ENCODE measurements at regions not wholly inside any gene's neighbourhood (a gene's known extent, or its start where the extent isn't known, plus 50 kb on each side); places are given as distances from the start of the nearest gene placed in this dataset.
"Not testable (repeated sequence)": the region's sequence is repeated elsewhere in the genome, so short reads cannot be mapped to it uniquely, and the experiment has no call there.

DNA sequence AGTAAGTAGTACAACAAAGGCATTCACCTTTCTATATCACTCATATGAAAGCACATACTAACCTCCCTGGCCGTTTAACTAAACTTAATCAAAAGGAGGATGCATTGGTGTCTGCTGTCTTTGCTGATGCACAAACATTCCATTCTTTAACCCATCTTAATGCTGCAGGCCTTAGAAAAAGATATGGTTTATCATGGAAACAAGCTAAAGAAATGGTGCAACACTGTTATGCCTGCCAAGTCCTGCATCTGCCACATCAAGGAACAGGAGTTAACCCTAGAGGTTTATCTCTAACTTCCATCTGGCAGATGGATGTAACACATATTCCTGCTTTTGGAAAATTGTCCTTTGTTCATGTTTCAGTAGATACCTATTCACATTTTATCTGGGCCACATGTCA is 296.5 kb upstream of the DKK2 start:
- not testable (repeated sequence) for DNase-seq (ENCODE audit: extremely low read depth in 1 of 2, low read depth in 1 of 2)

GRCh38 chr4:107330916-107331315 is 294.8 kb upstream of the DKK2 start:
- no peak for DNase-seq (ENCODE audit: extremely low read depth in 1 of 2, low read depth in 1 of 2)

DNA sequence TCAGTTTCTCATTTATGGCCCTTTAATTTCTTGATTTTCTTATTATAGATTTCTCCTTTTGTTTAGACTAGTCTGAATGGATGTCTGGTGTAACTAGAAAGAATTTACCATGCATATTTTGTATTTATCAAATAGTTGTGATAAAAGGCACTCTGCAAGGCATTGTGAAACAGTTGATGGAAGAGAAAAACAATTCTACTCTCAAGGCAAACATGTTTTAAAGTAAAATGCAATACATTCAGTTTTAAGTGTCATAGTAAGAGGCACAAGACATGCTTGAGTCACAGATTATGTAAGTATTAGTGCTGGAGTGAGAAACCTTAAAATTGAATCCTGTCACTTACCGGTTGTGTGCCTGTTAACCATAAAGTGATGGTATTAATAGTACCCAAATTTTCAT is 283.3 kb upstream of the DKK2 start:
- no peak for DNase-seq (ENCODE audit: extremely low read depth in 1 of 2, low read depth in 1 of 2)

DNA sequence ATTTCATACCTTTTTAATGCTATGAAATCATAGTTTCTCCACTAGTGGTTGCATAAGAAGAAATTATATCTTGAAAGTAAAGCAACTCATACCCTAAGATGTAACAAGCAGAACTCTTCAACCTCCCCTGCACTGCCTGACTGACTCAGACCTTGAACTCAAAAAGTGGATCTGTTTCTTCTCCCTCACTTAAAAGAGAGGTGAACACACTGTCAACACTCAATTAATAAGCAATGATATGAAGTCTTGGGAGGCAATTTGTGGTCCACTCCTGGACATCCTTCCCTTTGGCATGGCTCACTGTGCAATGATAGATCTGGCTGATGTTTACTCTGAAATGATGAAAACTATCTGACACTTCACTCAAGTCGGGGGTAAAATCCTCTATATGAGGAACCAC is 282.0 kb upstream of the DKK2 start:
- no peak for DNase-seq (ENCODE audit: extremely low read depth in 1 of 2, low read depth in 1 of 2)

- DNase-seq (ENCODE audit: extremely low read depth in 1 of 2, low read depth in 1 of 2) = no peak
These were observed 281.5 kb upstream of the DKK2 start for GRCh38 chr4:107317611-107318010.

- no peak for DNase-seq (ENCODE audit: extremely low read depth in 1 of 2, low read depth in 1 of 2)
These were observed 279.5 kb upstream of the DKK2 start for GRCh38 chr4:107315584-107315983.

GRCh38 chr4:107314156-107314555 is 278.0 kb upstream of the DKK2 start:
- no peak for DNase-seq (ENCODE audit: extremely low read depth in 1 of 2, low read depth in 1 of 2)

DNA sequence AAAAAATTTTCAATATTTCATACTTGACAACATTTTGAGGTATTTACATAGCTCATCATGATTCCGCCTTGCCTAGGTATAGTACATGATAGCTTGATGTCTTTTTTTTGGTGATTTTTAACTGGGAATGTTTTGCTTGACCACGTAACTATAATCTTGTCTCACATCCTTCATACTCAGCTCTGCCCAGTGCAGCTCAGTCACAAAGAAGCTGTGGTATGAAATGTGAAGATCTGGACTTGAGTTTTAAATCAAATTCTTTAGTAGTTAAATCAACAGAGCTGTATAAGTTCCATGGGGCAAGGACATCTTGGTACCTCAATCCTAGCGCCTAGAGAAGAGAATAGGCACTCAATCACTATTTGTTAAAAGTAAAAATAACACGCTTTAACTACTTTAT is 276.3 kb upstream of the DKK2 start:
- DNase-seq (ENCODE audit: extremely low read depth in 1 of 2, low read depth in 1 of 2) = no peak

GRCh38 chr4:107304699-107305286 is 268.7 kb upstream of the DKK2 start:
- no peak for DNase-seq (ENCODE audit: extremely low read depth in 1 of 2, low read depth in 1 of 2)

GRCh38 chr4:107299646-107300045 is 263.5 kb upstream of the DKK2 start:
- DNase-seq (ENCODE audit: extremely low read depth in 1 of 2, low read depth in 1 of 2) = no peak

DNA sequence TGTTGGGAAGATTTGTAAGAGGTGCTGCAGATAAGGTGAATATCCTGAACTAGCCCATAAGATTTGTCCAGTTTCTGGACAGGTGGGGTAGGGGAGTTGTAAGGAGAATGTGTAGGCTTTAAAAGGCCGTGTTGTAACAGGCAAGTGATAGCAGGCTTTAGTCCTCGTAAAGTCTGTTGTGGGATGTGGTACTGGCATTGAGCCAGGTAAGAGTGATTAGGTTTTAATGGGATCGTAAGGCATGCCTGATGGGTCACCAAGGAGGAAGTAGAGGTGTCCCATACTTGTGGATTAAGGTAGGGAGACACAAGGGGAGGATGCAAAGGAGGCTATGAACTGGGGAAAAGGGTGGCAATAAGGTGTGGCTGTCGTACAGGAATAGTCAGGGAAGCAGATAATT is 256.9 kb upstream of the DKK2 start:
- DNase-seq (ENCODE audit: extremely low read depth in 1 of 2, low read depth in 1 of 2) = no peak

DNA sequence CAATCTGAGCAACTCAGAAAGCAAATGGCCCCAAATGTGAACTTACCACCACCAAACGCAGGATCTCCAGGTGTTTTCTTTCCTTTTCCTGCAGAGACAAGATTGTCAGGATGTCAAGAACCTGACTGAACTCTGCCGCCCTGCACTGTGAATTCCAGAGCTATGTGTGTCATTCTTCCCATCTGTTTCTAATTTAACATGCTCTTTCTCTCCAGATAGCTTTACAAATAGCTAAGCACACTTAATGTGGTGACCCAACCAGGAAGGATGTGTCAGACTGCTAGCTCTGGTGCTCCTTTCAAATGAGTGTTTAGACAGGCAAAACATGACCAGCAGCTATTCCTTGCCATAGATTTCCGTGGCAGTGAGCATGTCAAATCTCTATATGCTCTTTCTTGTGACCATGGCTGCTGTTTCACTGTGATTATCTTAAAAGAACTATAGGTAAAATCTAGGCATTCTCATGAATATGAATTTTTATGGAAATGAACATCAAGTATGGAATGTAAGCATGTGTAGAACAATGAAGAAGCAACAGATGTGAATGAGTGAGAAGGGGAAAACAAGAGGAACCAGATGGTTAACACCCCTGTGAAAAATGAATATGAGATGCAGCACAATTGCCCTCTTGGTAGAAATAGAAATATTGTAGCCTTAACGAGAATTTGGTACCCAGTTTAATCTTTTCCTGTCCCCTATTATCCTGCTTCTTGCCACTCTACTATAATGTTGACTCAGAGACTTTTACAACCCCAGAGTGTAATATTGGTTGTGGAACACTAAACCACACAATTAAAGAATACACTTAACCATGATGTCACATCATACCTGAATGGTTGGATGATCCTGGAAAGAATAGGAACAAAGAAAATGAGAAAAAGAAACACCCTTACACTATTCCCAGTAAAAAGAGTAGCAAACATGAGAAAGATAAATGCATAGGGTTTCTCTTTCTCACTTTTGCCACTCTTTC is 247.8 kb upstream of the DKK2 start:
- DNase-seq (ENCODE audit: extremely low read depth in 1 of 2, low read depth in 1 of 2) = no peak

- DNase-seq (ENCODE audit: extremely low read depth in 1 of 2, low read depth in 1 of 2) = no peak
These were observed 243.6 kb upstream of the DKK2 start for GRCh38 chr4:107279733-107280132.

DNA sequence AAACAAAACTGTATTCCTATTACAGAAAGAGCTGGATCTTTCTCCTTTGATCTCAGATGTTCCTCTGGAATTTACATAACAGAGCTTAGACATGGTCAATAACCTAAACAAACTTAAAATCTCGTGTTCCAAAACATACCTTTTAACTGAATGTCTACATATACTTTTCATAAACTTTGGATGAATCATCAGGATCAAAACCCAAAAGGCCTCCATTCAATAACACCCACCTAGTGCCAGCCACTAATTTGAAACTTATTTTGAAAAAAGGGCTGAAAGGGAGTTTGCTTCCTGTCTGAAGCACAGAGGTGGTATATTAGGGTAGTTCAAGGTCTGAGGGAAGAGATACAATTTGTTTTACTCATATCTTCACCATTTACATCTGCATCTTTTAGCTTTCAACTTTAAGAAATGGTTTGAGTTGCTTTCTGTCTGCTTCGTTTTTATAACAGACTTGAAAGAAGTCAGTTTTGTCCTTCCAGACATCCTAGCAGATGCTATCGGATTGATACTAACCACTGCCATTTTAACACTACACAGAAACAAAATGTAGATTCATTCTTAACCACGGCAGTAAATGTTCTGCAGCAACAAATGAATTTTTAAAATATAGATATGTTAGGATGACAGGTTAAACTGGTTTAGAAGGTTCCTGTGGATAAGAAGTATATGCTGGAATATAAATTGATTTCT is 242.8 kb upstream of the DKK2 start:
- DNase-seq (ENCODE audit: extremely low read depth in 1 of 2, low read depth in 1 of 2) = no peak

DNA sequence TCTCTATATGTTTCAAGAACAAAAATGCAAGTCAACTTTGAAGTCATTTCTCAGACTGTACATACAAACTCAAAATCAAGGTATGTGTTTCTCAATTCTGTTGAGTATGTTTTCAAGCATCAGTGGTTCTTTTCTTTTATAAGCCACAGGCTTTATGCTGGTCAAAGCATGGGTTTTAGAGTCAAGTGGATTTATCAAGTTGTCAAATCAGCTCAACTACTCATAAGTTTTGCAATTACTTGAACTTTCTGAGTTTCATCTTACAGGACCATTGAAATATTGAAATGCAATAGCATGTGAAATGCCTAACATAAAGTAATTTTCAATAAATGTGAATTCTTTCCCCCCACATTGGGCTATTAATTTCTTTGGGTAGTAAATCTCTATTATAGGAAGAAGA is 239.9 kb upstream of the DKK2 start:
- DNase-seq (ENCODE audit: extremely low read depth in 1 of 2, low read depth in 1 of 2) = no peak

GRCh38 chr4:107275225-107275624 is 239.1 kb upstream of the DKK2 start:
- no peak for DNase-seq (ENCODE audit: extremely low read depth in 1 of 2, low read depth in 1 of 2)

DNA sequence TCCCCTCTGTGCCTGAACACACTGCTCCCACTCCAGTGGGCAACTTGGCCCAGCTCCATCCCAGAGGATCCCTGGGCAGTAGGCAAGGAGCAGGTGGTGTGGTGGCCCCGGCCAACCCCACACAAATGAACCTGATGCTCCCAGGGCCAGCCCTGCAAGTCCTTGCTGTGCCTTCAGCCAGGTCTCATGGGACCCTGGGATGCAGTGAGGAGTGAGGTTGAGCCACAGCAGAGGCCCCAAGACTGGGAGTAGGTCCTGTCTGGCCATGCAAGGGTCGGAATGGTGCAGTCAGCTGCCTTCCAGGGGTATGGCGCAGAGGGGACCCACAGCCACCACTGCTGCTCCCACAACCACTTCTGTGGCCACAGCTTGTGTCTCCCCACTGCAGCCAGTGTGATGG is 234.5 kb upstream of the DKK2 start:
- no peak for DNase-seq (ENCODE audit: extremely low read depth in 1 of 2, low read depth in 1 of 2)

- no peak for DNase-seq (ENCODE audit: extremely low read depth in 1 of 2, low read depth in 1 of 2)
These were observed 233.1 kb upstream of the DKK2 start for GRCh38 chr4:107269175-107269574.

DNA sequence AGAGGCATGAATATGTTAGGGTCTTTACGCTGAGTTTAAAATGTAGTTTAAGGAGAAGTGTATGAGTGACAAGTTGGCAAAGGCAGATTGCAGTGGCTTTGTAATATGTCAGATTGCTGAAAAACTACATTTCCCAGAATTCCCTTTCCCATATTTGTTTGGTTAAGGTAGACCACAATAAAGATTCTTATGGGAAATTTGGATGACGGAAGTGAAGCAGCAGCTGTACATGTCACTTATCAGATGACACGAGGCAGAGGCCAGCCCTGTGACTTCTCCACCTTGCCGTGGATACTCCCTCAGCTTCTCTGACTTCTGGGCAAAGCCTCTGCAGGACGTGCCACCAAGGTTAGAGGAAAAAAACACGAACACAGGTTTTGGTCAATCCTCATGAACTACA is 229.7 kb upstream of the DKK2 start:
- DNase-seq (ENCODE audit: extremely low read depth in 1 of 2, low read depth in 1 of 2) = no peak

GRCh38 chr4:107261241-107261874 is 225.2 kb upstream of the DKK2 start:
- DNase-seq (ENCODE audit: extremely low read depth in 1 of 2, low read depth in 1 of 2) = no peak

DNA sequence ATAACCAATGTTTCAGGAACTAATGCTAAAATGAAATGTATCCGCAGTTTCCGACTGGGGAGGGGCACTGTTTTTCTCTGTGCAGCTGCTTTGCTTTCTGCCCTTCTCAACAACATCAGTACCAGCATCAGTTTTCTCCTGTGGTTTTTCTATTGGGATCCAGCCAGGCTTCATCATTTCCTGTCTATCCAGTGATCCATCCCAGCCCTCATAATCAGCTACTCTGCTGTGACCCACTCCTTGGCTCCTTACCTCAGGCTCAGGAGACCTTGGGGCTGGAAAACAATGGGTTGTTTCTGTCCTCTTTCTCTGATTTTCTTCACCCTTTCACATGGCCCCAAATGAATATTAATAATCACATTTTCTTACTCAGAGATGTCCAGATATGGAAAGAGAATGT is 222.2 kb upstream of the DKK2 start:
- no peak for DNase-seq (ENCODE audit: extremely low read depth in 1 of 2, low read depth in 1 of 2)

All from stimulated activated CD8-positive, alpha-beta memory T cell treated with anti-CD3 and anti-CD28 coated beads, Interleukin-7, amount 100 ng/mL, for 48 hours (primary cell).